T-cell (primary cell): ENCODE measurements at regions not wholly inside any gene's neighbourhood (a gene's known extent, or its start where the extent isn't known, plus 50 kb on each side); places are given as distances from the start of the nearest gene placed in this dataset.

ENCODE experiments used
- ATAC-seq, 4 experiments: fragments of 200-7000 bp in 3 of 4; fragments of 150-1000 bp in 1 of 4; cut with Tn5 transposase; replicated peaks in 1 of 4; 1 replicate in 3 of 4; 2 replicates in 1 of 4; pipeline ENCODE4 v1.10.0; 2021; ENCODE audit warnings: moderate library complexity in 3 of 4, mild to moderate bottlenecking in 2 of 4, moderate number of reproducible peaks in 1 of 4
- CTCF ChIA-PET, 2 donors: fragments of 300-600 bp; sonication (Branson Sonifier 250); formaldehyde crosslinking; loops; one replicate each; lab custom pipeline; 2022; ENCODE audit warnings: antibody characterized with exemption in 2 of 2; lab: Charles Lee
- POLR2A ChIA-PET, 2 donors: fragments of 300-600 bp; sonication (Branson Sonifier 250); formaldehyde crosslinking; loops; one replicate each; lab custom pipeline; 2022; ENCODE audit warnings: antibody characterized with exemption in 2 of 2; lab: Charles Lee
- DNase-seq, 35 experiments: peaks; one replicate each; pipeline versions ENCODE4 v3.0.0 to v3.0.0-alpha.2; 2013 to 2023
- H3K27ac ChIP-seq: one replicate; pipeline ENCODE4 v1.5.1; 2013; ENCODE audit warnings: low read length
- H3K27me3 ChIP-seq, 2 experiments: replicated peaks in 1 of 2; 1 replicate in 1 of 2; 2 replicates in 1 of 2; pipeline versions ENCODE4 v1.6.1 to v1.7.0; 2013; ENCODE audit warnings: low read length in 1 of 2, mixed read lengths in 1 of 2; ENCODE audit not compliant: control insufficient read depth in 2 of 2, insufficient read depth in 2 of 2; ENCODE audit errors: extremely low read depth in 1 of 2
- H3K36me3 ChIP-seq, 2 donors: 1 replicate in 1 of 2; 2 replicates in 1 of 2; pipeline versions ENCODE4 v1.6.1 to v1.7.0; 2013; ENCODE audit warnings: low read length in 1 of 2; ENCODE audit not compliant: control insufficient read depth in 2 of 2, insufficient read depth in 1 of 2; ENCODE audit errors: extremely low read depth in 1 of 2
- H3K4me1 ChIP-seq, 2 experiments: 1 replicate in 1 of 2; 2 replicates in 1 of 2; pipeline versions ENCODE4 v1.6.1 to v1.7.0; 2013; ENCODE audit warnings: low read length in 2 of 2, mixed read lengths in 1 of 2; ENCODE audit not compliant: insufficient read depth in 2 of 2, control insufficient read depth in 1 of 2; ENCODE audit errors: extremely low read depth in 1 of 2
- H3K4me3 ChIP-seq, 2 donors: 1 replicate in 1 of 2; 2 replicates in 1 of 2; pipeline versions ENCODE4 v1.5.1 to v1.7.0; 2013; ENCODE audit warnings: mild to moderate bottlenecking in 2 of 2, low read length in 1 of 2, moderate library complexity in 1 of 2; ENCODE audit not compliant: control insufficient read depth in 1 of 2; ENCODE audit errors: extremely low read depth in 1 of 2
- H3K9me3 ChIP-seq: 2 replicates; pipeline ENCODE4 v1.7.0; 2013
- H3K27ac Mint-ChIP-seq, 2 donors: one replicate each; pipeline ENCODE4 v1.8.0; 2020 to 2021; ENCODE audit warnings: mild to moderate bottlenecking in 2 of 2, mixed read lengths in 2 of 2
- H3K27me3 Mint-ChIP-seq, 2 donors: one replicate each; pipeline ENCODE4 v1.8.0; 2021 to 2022; ENCODE audit warnings: mixed read lengths in 2 of 2
- H3K36me3 Mint-ChIP-seq: one replicate; pipeline ENCODE4 v1.8.0; 2021; ENCODE audit warnings: mixed read lengths
- H3K4me1 Mint-ChIP-seq, 3 donors: one replicate each; pipeline ENCODE4 v1.8.0; 2020 to 2022; ENCODE audit warnings: mixed read lengths in 3 of 3, mild to moderate bottlenecking in 1 of 3
- H3K4me3 Mint-ChIP-seq, 3 donors: one replicate each; pipeline ENCODE4 v1.8.0; 2020 to 2022; ENCODE audit warnings: mild to moderate bottlenecking in 3 of 3, mixed read lengths in 3 of 3, moderate library complexity in 3 of 3
- H3K9me3 Mint-ChIP-seq, 3 donors: one replicate each; pipeline ENCODE4 v1.8.0; 2020 to 2022; ENCODE audit warnings: mixed read lengths in 3 of 3
- whole genome bisulfite sequencing: methylation state at CpG from one replicate; pipeline ENCODE4 v1.1.5; 2013; ENCODE audit warnings: missing lambda C conversion rate; ENCODE audit not compliant: insufficient coverage; 5-methylcytosine and 5-hydroxymethylcytosine counted together

DNA sequence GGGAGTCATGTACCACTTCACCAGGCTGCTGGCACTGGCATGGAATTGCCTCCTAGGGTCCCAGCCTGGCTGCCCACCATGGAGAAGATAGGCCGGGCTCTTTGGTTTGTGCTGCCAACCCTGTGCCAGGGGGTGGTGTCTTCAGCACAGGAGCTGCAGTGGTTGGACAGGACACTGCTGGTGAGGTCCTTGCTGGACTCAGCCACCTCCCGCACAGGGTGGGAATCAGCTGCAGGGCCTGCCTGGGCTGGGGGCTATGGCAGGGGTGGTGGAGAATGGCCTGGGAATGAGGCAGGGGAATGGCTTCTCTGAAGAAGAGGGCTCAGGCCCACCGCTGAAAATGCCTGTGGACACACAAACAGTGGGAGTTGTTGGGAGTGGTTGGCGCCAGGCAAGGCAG lies 70.6 kb upstream of the CAPRIN2 start:
- Histone ChIP-seq H3K27me3 (peaks cover 0 to 42% of the 10 kb centered on the region in 2 experiments), H3K9me3 (no peaks in the 10 kb centered on the region), H3K4me3 (no peak overlapping the region), H3K4me1 (peaks cover 0 to 18% of the 10 kb centered on the region in 2 experiments), H3K27ac (no peak overlapping the region), H3K36me3 (no peaks in the 10 kb centered on the region)
- ATAC-seq (no peak), DNase-seq (no peak)
- H3K4me3 Mint-ChIP-seq = no peak overlapping the region
- no peak overlapping the region for H3K27ac Mint-ChIP-seq
- 90% methylated on average over 2 of the region's 4 CpGs for WGBS
- CTCF ChIA-PET = no interaction called here
- H3K4me1 Mint-ChIP-seq = peaks cover 15 to 22% (median 20%) of the 10 kb centered on the region in 3 donors
- H3K27me3 Mint-ChIP-seq = peaks cover 39 to 68% of the 10 kb centered on the region in 2 donors
- H3K36me3 Mint-ChIP-seq = no peaks in the 10 kb centered on the region
- POLR2A ChIA-PET = no interaction called here
- no peaks in the 10 kb centered on the region for H3K9me3 Mint-ChIP-seq

DNA sequence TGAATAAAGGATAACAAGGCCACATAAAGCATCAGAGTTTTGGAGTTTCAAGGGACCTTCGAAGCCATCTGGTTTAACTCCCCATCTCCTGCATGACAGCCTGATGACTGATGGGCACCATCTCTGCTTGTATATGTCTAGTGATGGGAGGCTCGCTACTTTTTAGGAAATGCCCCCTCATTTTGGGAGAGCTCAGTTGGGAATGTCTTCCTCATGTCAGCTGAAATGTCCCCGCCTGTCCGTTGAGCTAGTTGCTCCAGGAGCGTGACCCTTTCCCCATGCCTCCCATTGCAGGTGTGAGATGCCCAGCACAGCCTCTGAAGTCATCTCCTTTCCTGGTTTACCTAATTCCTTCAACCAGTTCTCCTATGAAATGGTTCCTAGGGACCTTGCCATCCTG lies 69.6 kb upstream of the CAPRIN2 start:
- Histone ChIP-seq H3K36me3 (no peaks in the 10 kb centered on the region), H3K9me3 (no peaks in the 10 kb centered on the region), H3K4me3 (no peak overlapping the region), H3K27ac (no peak overlapping the region), H3K27me3 (peaks cover 0 to 47% of the 10 kb centered on the region in 2 experiments), H3K4me1 (peaks cover 0 to 18% of the 10 kb centered on the region in 2 experiments)
- no peak for ATAC-seq
- H3K9me3 Mint-ChIP-seq = no peaks in the 10 kb centered on the region
- peaks cover 36 to 66% of the 10 kb centered on the region in 2 donors for H3K27me3 Mint-ChIP-seq
- DNase-seq = no peak
- peak overlapping the region; percentile 34 to 93 (median 44) for H3K4me3 Mint-ChIP-seq
- H3K36me3 Mint-ChIP-seq = no peaks in the 10 kb centered on the region
- H3K4me1 Mint-ChIP-seq = peaks cover 15 to 22% (median 20%) of the 10 kb centered on the region in 3 donors
- H3K27ac Mint-ChIP-seq = no peak overlapping the region
- ChIA-PET POLR2A (no interaction called here), CTCF (interaction anchor here (0.5 to 1.3 kb wide), 3 partner anchors 18 to 1348 kb away, joined by 3 to 4 read pairs (median 3); no protein-coding TSS in a partner anchor)
- 95% methylated on average over 4 of the region's 5 CpGs for WGBS

DNA sequence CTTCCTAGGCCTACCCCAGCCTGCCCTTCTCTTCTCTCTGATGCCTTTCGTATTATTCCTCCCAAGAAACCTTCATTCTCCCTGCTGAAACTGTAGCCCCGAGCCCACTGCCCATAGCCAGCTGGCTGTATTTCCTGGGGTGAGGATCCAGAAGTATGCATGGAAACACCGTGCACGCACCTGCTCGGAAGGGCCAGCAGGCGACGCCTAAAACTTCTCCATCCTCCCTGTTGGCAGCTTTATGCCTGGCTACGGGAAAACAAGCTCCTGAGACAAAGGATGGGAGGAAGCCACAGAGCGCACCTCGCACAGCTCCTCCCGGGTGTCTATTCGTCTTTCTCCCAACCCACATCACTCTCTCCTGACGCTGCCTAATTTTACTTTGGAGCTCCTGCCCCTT lies 69.0 kb upstream of the CAPRIN2 start:
- H3K27me3 ChIP-seq = peaks cover 0 to 46% of the 10 kb centered on the region in 2 experiments
- Mint-ChIP-seq H3K36me3 (no peaks in the 10 kb centered on the region), H3K4me1 (peaks cover 15 to 22% (median 20%) of the 10 kb centered on the region in 3 donors), H3K4me3 (peak overlapping the region; percentile 34 to 93 (median 81)), H3K9me3 (no peaks in the 10 kb centered on the region), H3K27me3 (peaks cover 32 to 66% of the 10 kb centered on the region in 2 donors), H3K27ac (no peak overlapping the region)
- ChIA-PET CTCF (interaction anchor here (0.5 to 1.3 kb wide), 2 partner anchors 18 to 1348 kb away, joined by 3 to 4 read pairs; no protein-coding TSS in a partner anchor), POLR2A (interaction anchor here in 1 of 2 donors (0.6 kb wide), 1 partner anchor 831 kb away, joined by 4 read pairs; no protein-coding TSS in a partner anchor)
- H3K9me3 ChIP-seq = no peaks in the 10 kb centered on the region
- H3K36me3 ChIP-seq = no peaks in the 10 kb centered on the region
- H3K4me3 ChIP-seq = no peak overlapping the region
- ATAC-seq = no peak
- DNase-seq = no peak
- WGBS = 96% methylated on average over 11 of the region's 13 CpGs
- H3K4me1 ChIP-seq = peaks cover 0 to 18% of the 10 kb centered on the region in 2 experiments
- H3K27ac ChIP-seq = no peak overlapping the region

DNA sequence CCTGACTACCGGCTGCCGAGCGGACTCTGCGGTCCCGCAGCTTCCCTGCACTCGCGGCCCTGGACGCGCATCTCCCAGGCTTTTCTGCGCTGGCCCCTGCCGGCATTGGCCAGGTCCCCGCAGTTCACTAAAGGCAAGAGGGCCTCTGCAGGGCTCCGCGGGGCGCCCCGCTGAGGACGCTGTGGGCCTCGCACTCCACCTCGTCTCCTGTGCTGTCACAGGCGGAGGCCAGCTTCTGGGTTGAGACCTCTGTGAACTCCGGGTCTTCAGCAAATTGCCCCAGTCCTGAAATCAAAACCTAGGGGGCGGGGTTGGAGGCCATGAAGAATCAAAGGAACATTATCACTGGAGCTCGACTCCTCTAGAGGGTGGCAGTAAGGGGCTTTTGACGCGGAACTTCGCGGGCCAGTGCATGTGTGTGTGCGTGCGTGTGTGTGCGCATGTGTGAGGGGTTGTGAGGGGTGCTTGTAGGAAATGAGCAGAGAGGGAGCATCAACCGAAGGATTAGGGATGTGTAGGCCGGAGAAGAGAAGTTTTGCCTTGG lies 68.5 kb upstream of the CAPRIN2 start:
- no peak overlapping the region for H3K27ac ChIP-seq
- no peaks in the 10 kb centered on the region for H3K9me3 ChIP-seq
- POLR2A ChIA-PET = interaction anchor here in 1 of 2 donors (0.6 kb wide), 1 partner anchor 831 kb away, joined by 4 read pairs; no protein-coding TSS in a partner anchor
- WGBS = 3% methylated on average over 22 of the region's 32 CpGs
- Mint-ChIP-seq H3K4me1 (peaks cover 15 to 22% (median 20%) of the 10 kb centered on the region in 3 donors), H3K4me3 (peak overlapping the region; percentile 81 to 93 (median 87)), H3K36me3 (no peaks in the 10 kb centered on the region), H3K27me3 (peaks cover 36 to 65% of the 10 kb centered on the region in 2 donors), H3K27ac (peak overlapping the region in 1 of 2 donors; percentile 62), H3K9me3 (no peaks in the 10 kb centered on the region)
- peaks cover 0 to 18% of the 10 kb centered on the region in 2 experiments for H3K4me1 ChIP-seq
- peaks cover 0 to 43% of the 10 kb centered on the region in 2 experiments for H3K27me3 ChIP-seq
- DNase-seq (peak in 32 of 35 experiments; percentile 5 to 47 (median 18)), ATAC-seq (peak; percentile 69 to 89 (median 83))
- no peaks in the 10 kb centered on the region for H3K36me3 ChIP-seq
- CTCF ChIA-PET = interaction anchor here (0.6 to 1.2 kb wide), 2 partner anchors 12 to 64 kb away, joined by 4 to 5 read pairs; no protein-coding TSS in a partner anchor
- peak overlapping the region; percentile 59 to 78 for H3K4me3 ChIP-seq

DNA sequence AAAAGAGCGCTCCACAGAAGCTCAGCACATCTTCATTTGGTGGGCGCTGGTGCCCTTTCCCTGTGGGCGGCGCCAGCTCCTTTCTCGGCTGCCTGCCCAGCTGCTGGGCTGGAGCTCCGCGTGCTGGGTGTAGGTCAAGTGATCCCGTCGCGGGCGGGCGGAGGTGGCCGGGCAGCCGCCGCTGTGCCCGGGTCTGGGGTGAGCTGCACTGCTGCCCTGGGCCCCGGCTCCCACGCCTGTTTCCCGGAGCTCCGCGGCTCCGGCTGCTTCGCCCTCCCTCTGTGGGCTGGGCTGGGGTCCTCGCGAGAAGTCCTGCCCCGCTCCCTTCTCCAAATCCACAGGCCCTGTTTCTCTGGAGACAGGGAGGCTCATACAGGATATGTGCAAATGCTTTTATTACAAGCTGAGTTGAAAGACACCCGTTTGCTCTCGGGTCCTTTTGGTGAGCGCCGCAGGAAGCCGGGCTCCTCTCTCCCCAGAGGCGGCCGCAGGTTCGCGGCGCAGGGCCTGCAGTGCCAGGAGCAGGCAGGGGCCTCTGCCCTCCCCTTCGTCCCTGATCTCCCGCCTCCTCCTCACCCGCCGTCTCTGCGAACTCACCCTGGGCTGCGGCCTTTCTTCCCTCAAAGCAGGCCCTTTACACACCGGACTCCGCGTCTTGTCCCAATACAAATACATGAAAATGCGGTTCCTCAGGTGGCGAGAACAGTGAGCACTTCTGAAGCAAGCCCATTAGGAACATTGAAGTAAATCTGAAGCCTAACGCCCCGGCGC lies 67.8 kb upstream of the CAPRIN2 start:
- DNase-seq = peak in 20 of 35 experiments; percentile 3 to 36 (median 18)
- Mint-ChIP-seq H3K4me1 (peaks cover 15 to 22% (median 20%) of the 10 kb centered on the region in 3 donors), H3K36me3 (no peaks in the 10 kb centered on the region), H3K9me3 (no peaks in the 10 kb centered on the region), H3K27ac (peak overlapping the region; percentile 57 to 62), H3K4me3 (peak overlapping the region; percentile 81 to 93 (median 87)), H3K27me3 (peaks cover 37 to 61% of the 10 kb centered on the region in 2 donors)
- H3K4me3 ChIP-seq = peak overlapping the region; percentile 59 to 78
- peaks cover 0 to 37% of the 10 kb centered on the region in 2 experiments for H3K27me3 ChIP-seq
- POLR2A ChIA-PET = interaction anchor here in 1 of 2 donors (0.7 kb wide), 1 partner anchor 269 kb away, joined by 14 read pairs; no protein-coding TSS in a partner anchor
- CTCF ChIA-PET = interaction anchor here (0.6 to 1.2 kb wide), 4 partner anchors 11 to 1281 kb away, joined by 4 to 6 read pairs (median 6); no protein-coding TSS in a partner anchor
- ATAC-seq = peak; percentile 75 to 86 (median 82)
- under 1% methylated on average over 48 of the region's 50 CpGs for WGBS
- H3K27ac ChIP-seq = no peak overlapping the region
- H3K4me1 ChIP-seq = peaks cover 0 to 18% of the 10 kb centered on the region in 2 experiments
- no peaks in the 10 kb centered on the region for H3K36me3 ChIP-seq
- no peaks in the 10 kb centered on the region for H3K9me3 ChIP-seq

DNA sequence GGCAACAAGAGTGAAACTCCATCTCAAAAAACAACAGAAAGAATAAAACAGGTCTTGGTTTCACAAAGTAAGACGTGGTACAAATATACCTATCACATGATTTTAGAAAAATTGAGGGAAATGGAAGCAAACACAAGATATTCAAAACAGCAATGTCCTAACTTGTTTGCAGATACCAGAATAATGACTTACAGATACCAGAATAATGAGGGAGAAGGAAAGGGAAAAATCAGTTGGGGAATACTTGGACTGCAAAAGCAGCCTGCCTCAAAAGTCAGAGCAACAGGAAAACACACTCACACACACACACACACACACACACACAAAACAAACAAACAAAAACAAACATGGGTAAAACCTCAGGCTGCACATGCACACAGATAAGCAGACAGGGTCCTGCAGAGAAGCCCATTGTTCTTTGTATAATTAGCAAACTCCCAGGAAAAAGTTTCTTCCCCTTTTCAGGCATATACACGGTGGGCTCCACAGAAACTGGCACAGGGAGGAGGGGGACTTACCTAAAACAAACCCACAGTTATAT lies 65.7 kb upstream of the CAPRIN2 start:
- H3K9me3 ChIP-seq = no peaks in the 10 kb centered on the region
- POLR2A ChIA-PET = no interaction called here
- H3K36me3 Mint-ChIP-seq = no peaks in the 10 kb centered on the region
- H3K27ac ChIP-seq = no peak overlapping the region
- no peak overlapping the region for H3K27ac Mint-ChIP-seq
- CTCF ChIA-PET = no interaction called here
- H3K27me3 ChIP-seq = peaks cover 0 to 41% of the 10 kb centered on the region in 2 experiments
- H3K4me1 ChIP-seq = peaks cover 0 to 18% of the 10 kb centered on the region in 2 experiments
- H3K9me3 Mint-ChIP-seq = no peaks in the 10 kb centered on the region
- peaks cover 15 to 22% (median 20%) of the 10 kb centered on the region in 3 donors for H3K4me1 Mint-ChIP-seq
- no peak overlapping the region for H3K4me3 Mint-ChIP-seq
- WGBS = no CpG with 5 or more reads among the region's 2 CpGs
- H3K36me3 ChIP-seq = no peaks in the 10 kb centered on the region
- ATAC-seq (no peak), DNase-seq (no peak)
- H3K4me3 ChIP-seq = no peak overlapping the region
- H3K27me3 Mint-ChIP-seq = peaks cover 36 to 52% of the 10 kb centered on the region in 2 donors
